ENCODE measurements at regions not wholly inside any gene's neighbourhood (a gene's known extent, or its start where the extent isn't known, plus 50 kb on each side); places are given as distances from the start of the nearest gene placed in this dataset.

DNA sequence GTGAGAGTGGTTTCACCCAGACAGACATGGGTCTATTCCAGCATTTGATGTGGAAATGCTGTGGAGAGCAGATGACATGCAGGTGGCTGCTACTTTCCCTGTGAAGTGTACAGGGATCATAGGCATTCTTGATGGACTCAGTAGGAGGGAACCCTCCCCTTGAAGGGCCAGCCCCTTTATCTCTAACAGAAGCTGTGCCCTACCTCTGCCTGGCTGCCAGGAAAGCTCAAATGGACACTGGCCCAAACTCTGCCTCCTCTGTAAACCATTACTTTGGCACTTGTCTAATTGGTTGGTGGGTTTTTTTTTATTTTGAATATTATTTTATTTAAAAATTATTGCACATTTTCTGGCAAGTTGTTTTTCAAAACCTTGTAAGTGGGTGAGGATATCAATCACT, 106.7 kb upstream of the GGTLC1 start:
- no peak for DNase-seq
- Histone ChIP-seq H3K9me3 (no peaks in the 10 kb centered on the region), H3K27ac (no peak overlapping the region), H3K4me3 (no peak overlapping the region), H3K27me3 (ENCODE audit: low read depth) (no peaks in the 10 kb centered on the region), H3K4me1 (no peaks in the 10 kb centered on the region), H3K36me3 (no peaks in the 10 kb centered on the region)
- TF ChIP-seq, protein P1, sequence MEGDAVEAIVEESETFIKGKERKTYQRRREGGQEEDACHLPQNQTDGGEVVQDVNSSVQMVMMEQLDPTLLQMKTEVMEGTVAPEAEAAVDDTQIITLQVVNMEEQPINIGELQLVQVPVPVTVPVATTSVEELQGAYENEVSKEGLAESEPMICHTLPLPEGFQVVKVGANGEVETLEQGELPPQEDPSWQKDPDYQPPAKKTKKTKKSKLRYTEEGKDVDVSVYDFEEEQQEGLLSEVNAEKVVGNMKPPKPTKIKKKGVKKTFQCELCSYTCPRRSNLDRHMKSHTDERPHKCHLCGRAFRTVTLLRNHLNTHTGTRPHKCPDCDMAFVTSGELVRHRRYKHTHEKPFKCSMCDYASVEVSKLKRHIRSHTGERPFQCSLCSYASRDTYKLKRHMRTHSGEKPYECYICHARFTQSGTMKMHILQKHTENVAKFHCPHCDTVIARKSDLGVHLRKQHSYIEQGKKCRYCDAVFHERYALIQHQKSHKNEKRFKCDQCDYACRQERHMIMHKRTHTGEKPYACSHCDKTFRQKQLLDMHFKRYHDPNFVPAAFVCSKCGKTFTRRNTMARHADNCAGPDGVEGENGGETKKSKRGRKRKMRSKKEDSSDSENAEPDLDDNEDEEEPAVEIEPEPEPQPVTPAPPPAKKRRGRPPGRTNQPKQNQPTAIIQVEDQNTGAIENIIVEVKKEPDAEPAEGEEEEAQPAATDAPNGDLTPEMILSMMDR (IDR thresholded peaks at IDR 0.05), result no peak
- intact Hi-C loops (cut with DNase I), result no loop called here
- ATAC-seq, result no peak

DNA sequence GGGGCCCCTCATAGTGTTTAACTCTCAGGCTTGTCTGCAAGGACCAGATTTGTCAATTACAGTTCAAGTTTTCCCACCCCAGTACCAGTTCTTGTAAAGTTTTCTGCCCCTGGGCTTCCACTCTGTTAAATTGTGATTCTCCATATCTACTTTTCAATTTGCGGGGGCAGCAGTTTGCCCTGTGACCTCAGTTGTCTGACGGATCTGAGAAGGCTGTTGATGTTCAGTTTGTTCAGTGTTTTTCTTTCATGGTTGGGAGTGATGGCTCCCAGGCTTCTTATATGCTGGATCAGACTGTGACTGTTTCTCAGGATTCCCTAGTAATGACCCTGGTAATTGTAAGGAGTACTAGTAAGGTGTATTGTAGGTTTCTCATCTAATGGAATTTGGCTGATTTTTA, 101.0 kb upstream of the GGTLC1 start:
- no peak for ATAC-seq
- intact Hi-C loops (cut with DNase I), result no loop called here
- H3K4me3 ChIP-seq, result no peak overlapping the region

DNA sequence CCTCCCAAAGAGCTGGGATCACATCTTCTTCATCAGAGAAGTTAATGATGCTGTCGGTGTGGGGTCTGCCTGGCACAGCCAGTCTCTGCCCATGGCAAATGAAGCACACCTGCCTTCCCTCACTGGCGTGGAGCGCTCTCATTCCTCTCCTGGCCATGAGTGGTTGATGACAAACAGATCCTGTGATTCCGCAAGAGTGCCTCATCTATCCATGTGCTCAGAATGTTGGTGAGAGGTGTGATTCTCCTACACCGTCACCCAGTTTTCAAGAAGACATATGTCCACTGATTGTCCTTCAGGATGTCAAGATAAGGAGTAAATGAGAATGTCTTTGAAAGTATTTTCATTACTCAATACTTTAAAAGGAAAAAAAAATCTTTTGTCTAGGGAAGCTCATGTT, 97.5 kb upstream of the GGTLC1 start:
- Histone ChIP-seq H3K9me3 (no peaks in the 10 kb centered on the region), H3K4me1 (no peaks in the 10 kb centered on the region), H3K27ac (no peak overlapping the region), H3K36me3 (no peaks in the 10 kb centered on the region), H3K4me3 (no peak overlapping the region), H3K27me3 (ENCODE audit: low read depth) (no peaks in the 10 kb centered on the region)
- intact Hi-C loops (cut with DNase I), result no loop called here
- ATAC-seq, result no peak
- TF ChIP-seq, protein P1 (IDR thresholded peaks at IDR 0.05), result no peak
- no peak for DNase-seq

More for the DNA sequence above, 101.0 kb upstream of the GGTLC1 start:
- no peaks in the 10 kb centered on the region for H3K27me3 ChIP-seq (ENCODE audit: low read depth)
- no peak for DNase-seq
- H3K4me1 ChIP-seq, result no peaks in the 10 kb centered on the region
- H3K36me3 ChIP-seq, result no peaks in the 10 kb centered on the region
- H3K9me3 ChIP-seq, result no peaks in the 10 kb centered on the region
- H3K27ac ChIP-seq, result no peak overlapping the region
- TF ChIP-seq, protein P1 (IDR thresholded peaks at IDR 0.05), result no peak

DNA sequence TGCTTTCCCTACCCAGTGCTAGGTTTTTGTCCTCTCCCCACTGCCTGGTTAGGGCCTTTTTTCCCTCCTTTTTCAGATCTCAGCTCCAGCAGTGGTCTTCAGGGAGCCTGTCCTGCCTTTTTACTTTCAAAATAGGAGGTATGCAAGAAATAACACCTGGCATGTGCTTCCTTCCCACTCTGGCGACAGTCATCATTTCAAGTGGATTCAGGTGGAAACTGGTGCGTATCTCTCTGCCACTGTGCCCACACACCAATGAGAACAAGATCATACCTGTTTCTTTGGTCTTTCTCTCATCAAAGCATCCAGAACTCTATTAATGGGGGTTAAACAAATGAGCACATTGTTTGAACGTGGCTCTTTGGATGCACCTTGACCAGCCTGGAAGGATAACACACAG, 95.7 kb upstream of the GGTLC1 start:
- TF ChIP-seq, protein P1 (IDR thresholded peaks at IDR 0.05), result no peak
- intact Hi-C loops (cut with DNase I), result no loop called here
- no peak overlapping the region for H3K4me3 ChIP-seq
- H3K27ac ChIP-seq, result no peak overlapping the region
- ATAC-seq (no peak), DNase-seq (no peak)
- H3K9me3 ChIP-seq, result no peaks in the 10 kb centered on the region
- no peaks in the 10 kb centered on the region for H3K27me3 ChIP-seq (ENCODE audit: low read depth)
- H3K36me3 ChIP-seq, result no peaks in the 10 kb centered on the region
- no peaks in the 10 kb centered on the region for H3K4me1 ChIP-seq

DNA sequence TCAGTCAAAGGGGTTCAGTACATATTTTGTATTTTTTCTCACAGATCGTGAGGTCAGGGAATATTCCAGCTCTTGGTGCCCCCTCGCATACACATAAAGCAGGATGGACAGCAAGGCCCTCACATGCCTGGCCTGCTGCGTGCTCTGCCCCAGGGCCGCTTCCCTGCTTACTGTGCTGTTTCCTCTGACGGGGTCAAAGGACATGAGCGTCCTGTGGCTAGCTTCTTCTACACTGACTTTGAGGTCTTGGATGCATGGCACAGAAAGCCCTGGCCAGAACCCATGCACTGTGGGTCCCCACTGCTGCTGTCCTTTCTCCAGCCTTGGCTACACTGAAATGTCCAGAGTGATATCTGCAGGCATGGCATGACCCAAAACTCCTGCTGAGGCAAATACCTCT, 92.5 kb upstream of the GGTLC1 start:
- ATAC-seq (no peak), DNase-seq (no peak)
- intact Hi-C loops (cut with DNase I), result no loop called here
- Histone ChIP-seq H3K9me3 (no peaks in the 10 kb centered on the region), H3K27me3 (ENCODE audit: low read depth) (no peaks in the 10 kb centered on the region), H3K4me1 (no peaks in the 10 kb centered on the region), H3K27ac (no peak overlapping the region), H3K36me3 (no peaks in the 10 kb centered on the region), H3K4me3 (no peak overlapping the region)
- TF ChIP-seq, protein P1 (IDR thresholded peaks at IDR 0.05), result no peak
